Nephron (organoid): ENCODE measurements at regions not wholly inside any gene's neighbourhood (a gene's known extent, or its start where the extent isn't known, plus 50 kb on each side); places are given as distances from the start of the nearest gene placed in this dataset.

Experiments used
- H3K27ac Mint-ChIP-seq, 3 experiments: 2 replicates each; pipeline ENCODE4 v1.8.0; 2020; ENCODE audit warnings: mixed read lengths in 3 of 3, mild to moderate bottlenecking in 2 of 3, moderate library complexity in 1 of 3
- H3K27me3 Mint-ChIP-seq: 2 replicates; pipeline ENCODE4 v1.8.0; 2021; ENCODE audit warnings: low read depth, mild to moderate bottlenecking, moderate library complexity, mixed read lengths
- H3K36me3 Mint-ChIP-seq: 2 replicates; pipeline ENCODE4 v1.8.0; 2020; ENCODE audit warnings: low read depth, mixed read lengths
- H3K4me1 Mint-ChIP-seq: 2 replicates; pipeline ENCODE4 v1.8.0; 2020; ENCODE audit warnings: mixed read lengths
- H3K4me3 Mint-ChIP-seq, 3 experiments: 2 replicates each; pipeline ENCODE4 v1.8.0; 2020; ENCODE audit warnings: mild to moderate bottlenecking in 3 of 3, mixed read lengths in 3 of 3, moderate library complexity in 2 of 3
- H3K9me3 Mint-ChIP-seq: 2 replicates; pipeline ENCODE4 v1.8.0; 2020; ENCODE audit warnings: mixed read lengths
- TF ChIP-seq, protein P1 (sequence below), 3 experiments: fragments of 200-600 bp; sonication (generic); IDR thresholded peaks; one replicate each; pipeline ENCODE4 v1.5.0; 2021; ENCODE audit warnings: antibody characterized with exemption in 3 of 3; ENCODE audit not compliant: unreplicated experiment in 3 of 3

DNA sequence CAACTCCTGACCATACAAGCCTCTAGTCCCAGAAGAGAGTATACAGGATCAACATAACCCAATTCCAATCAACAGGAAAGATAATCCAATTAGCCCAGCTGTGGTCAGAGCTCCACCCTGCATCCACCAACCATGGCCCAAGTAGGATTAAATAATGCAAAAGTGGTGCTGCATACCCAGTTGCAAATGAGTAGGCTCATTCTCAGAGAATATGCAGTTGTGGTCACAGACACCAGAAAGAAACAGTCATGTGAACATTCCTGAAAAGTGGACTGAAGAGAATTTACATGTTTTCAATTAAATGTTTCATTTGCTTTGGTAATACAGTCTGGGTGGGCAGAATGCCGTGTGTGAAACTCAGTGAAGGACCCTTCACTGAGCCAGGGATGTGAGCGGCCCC is 167.2 kb upstream of the BMP4 start:
- no peaks in the 10 kb centered on the region for H3K27me3 Mint-ChIP-seq
- no peak overlapping the region for H3K4me3 Mint-ChIP-seq
- TF ChIP-seq, protein P1, sequence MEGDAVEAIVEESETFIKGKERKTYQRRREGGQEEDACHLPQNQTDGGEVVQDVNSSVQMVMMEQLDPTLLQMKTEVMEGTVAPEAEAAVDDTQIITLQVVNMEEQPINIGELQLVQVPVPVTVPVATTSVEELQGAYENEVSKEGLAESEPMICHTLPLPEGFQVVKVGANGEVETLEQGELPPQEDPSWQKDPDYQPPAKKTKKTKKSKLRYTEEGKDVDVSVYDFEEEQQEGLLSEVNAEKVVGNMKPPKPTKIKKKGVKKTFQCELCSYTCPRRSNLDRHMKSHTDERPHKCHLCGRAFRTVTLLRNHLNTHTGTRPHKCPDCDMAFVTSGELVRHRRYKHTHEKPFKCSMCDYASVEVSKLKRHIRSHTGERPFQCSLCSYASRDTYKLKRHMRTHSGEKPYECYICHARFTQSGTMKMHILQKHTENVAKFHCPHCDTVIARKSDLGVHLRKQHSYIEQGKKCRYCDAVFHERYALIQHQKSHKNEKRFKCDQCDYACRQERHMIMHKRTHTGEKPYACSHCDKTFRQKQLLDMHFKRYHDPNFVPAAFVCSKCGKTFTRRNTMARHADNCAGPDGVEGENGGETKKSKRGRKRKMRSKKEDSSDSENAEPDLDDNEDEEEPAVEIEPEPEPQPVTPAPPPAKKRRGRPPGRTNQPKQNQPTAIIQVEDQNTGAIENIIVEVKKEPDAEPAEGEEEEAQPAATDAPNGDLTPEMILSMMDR (IDR thresholded peaks at IDR 0.05; ENCODE audit: unreplicated experiment in 3 of 3) = no peak
- H3K27ac Mint-ChIP-seq = no peak overlapping the region
- H3K4me1 Mint-ChIP-seq = peaks cover 20% of the 10 kb centered on the region
- peaks cover 6% of the 10 kb centered on the region for H3K9me3 Mint-ChIP-seq
- no peaks in the 10 kb centered on the region for H3K36me3 Mint-ChIP-seq

DNA sequence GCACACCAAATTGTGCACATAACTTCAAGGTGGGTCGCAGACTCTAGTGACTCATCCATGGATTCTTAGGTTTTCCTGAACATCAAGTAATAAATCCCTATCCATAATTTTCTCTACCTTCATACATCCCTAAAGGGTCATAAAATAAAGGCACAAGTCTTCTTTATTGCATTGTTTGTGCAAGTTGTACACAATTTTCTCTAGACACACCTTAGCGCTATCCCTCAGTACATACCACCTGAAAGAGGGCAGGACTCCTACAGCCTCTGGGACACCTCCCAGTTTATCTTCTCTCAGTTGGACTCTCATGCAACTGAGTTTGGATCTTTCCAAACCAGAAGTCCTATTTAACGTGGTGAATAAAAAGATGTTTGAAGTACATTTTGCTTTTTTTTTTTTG is 168.5 kb upstream of the BMP4 start:
- Mint-ChIP-seq H3K4me3 (no peak overlapping the region), H3K27ac (no peak overlapping the region), H3K9me3 (peaks cover 6% of the 10 kb centered on the region), H3K27me3 (no peaks in the 10 kb centered on the region), H3K36me3 (no peaks in the 10 kb centered on the region), H3K4me1 (peaks cover 18% of the 10 kb centered on the region)
- TF ChIP-seq, protein P1 (IDR thresholded peaks at IDR 0.05; ENCODE audit: unreplicated experiment in 3 of 3) = no peak

DNA sequence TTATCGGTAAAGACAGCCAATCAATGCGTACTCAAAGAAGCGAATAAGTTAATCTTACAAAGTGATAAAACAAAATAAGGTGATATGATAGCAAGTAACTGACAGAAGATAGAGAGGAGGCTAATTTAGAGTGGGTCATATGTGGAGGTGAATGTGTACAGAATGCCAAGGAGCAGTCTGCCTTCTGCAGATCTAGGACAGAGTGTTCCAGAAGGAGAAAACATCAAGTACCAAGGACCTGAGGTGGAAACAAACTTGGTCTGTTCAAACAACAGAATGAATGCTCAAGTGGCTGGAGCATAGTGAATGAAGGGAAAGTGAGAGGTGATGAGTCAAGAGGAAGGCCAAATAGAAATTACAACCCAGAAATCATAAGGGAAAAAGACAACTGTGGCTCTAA is 170.3 kb upstream of the BMP4 start:
- TF ChIP-seq, protein P1 (IDR thresholded peaks at IDR 0.05; ENCODE audit: unreplicated experiment in 3 of 3) = no peak

DNA sequence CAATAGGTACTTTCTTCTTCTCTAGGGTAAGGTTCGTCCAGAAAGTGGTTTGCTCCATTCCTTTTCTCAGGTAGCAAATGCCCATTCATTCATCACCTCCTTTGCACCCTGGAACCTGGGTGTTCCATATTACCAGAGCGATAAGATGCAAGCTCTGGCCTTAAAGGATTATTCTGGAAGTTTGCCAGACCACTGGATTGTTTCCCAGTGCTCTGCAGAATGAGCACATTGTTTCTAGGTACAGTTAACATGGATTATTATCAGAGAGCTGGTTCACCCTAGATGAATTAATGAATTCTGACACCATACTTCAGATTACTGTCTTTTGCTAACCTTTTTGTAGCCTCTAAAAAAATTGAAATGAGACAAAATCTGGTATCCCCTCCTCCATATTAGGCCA is 170.9 kb upstream of the BMP4 start:
- Mint-ChIP-seq H3K4me1 (no peaks in the 10 kb centered on the region), H3K36me3 (no peaks in the 10 kb centered on the region), H3K27me3 (no peaks in the 10 kb centered on the region), H3K27ac (no peak overlapping the region), H3K4me3 (no peak overlapping the region), H3K9me3 (peaks cover 6% of the 10 kb centered on the region)
- TF ChIP-seq, protein P1 (IDR thresholded peaks at IDR 0.05; ENCODE audit: unreplicated experiment in 3 of 3) = no peak

More for the DNA sequence above, 170.3 kb upstream of the BMP4 start:
- Mint-ChIP-seq H3K4me1 (peaks cover 4% of the 10 kb centered on the region), H3K27me3 (no peaks in the 10 kb centered on the region), H3K27ac (no peak overlapping the region), H3K36me3 (no peaks in the 10 kb centered on the region), H3K9me3 (peaks cover 6% of the 10 kb centered on the region), H3K4me3 (no peak overlapping the region)

DNA sequence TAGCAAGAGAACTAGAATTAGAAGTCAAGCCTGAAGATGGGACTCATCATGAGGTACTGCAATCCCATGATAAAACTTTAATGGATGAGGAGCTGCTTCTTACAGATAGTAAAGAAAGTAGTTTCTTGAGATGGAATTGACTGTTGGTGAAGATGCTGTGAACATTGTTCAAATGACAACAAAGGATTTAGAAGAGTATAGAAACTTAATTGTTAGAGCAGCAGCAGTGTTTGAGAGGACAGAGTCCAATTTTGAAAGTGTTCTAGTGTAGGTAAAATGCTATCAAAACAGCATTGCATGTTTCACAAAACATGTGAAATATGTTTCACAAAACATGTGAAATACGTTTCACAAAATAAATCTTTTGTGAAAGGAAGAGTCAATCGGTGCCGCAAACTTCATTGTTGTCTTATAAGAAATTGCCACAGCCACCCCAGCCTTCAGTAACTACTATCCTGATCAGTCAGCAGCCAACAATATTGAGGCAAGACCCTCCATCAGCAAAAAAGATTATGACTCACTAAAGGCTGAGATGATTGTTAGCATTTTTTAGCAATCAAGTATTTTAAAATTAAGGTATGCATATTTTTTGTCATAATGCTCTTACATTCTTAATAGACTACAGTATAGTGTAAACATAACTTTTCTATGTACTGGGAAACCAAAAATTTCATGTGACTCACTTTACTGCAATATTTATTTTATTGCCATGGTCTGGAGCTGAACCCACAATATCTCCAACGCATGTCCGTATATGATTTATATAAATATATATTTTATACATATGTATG is 173.4 kb upstream of the BMP4 start:
- Mint-ChIP-seq H3K9me3 (peaks cover 3% of the 10 kb centered on the region), H3K4me1 (peaks cover 8% of the 10 kb centered on the region), H3K27me3 (no peaks in the 10 kb centered on the region), H3K27ac (no peak overlapping the region), H3K4me3 (no peak overlapping the region), H3K36me3 (no peaks in the 10 kb centered on the region)
- TF ChIP-seq, protein P1 (IDR thresholded peaks at IDR 0.05; ENCODE audit: unreplicated experiment in 3 of 3) = no peak

DNA sequence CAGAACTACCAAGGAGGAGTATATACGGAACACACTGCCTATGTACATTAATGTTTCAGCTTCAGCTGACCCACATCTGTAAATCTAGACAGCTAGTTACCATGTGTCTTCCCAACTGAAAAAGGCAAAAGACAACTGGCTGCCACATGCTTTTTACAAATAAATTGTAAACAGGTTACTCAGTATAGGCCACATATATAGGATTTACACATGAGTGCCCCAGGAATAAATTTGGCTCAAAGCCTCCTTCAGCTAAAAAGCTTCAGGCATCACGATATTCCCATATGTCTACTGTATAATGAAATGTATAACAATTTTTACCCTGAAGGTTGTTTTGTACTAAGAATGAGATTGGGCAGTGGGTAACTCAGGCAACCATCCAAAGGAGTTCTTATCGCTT is 175.9 kb upstream of the BMP4 start:
- TF ChIP-seq, protein P1 (IDR thresholded peaks at IDR 0.05; ENCODE audit: unreplicated experiment in 3 of 3) = no peak
- H3K4me1 Mint-ChIP-seq = peaks cover 8% of the 10 kb centered on the region
- H3K27me3 Mint-ChIP-seq = no peaks in the 10 kb centered on the region
- H3K36me3 Mint-ChIP-seq = no peaks in the 10 kb centered on the region
- H3K4me3 Mint-ChIP-seq = no peak overlapping the region
- H3K9me3 Mint-ChIP-seq = no peaks in the 10 kb centered on the region
- peak overlapping the region in 2 of 3 experiments; percentile 23 to 35 for H3K27ac Mint-ChIP-seq
